ENCODE measurements at regions not wholly inside any gene's neighbourhood (a gene's known extent, or its start where the extent isn't known, plus 50 kb on each side); places are given as distances from the start of the nearest gene placed in this dataset.

DNA sequence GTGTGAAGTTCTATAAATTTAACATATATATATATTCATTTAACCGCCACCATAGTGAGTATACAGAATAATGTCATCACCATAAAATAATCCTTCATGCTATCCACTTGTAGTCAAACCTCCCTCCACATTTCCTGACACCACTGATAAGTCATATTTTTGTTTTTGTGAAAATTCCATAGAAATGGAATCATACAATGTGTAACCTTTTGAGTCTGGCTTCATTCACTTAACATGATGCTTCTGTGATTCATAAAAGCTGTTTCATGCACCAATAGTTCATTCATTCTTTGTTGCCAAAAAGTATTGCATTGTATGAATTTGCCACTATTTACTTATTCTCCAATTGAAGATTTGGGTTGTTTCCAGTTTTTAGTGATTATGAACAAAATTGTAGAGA lies 497.5 kb upstream of the PCDH20 start:
- H3K27ac ChIP-seq (ENCODE audit: low read length), result no peak overlapping the region
- no peak overlapping the region for H3K4me3 ChIP-seq (ENCODE audit: low read length)
- DNase-seq, result no peak
- H3K36me3 ChIP-seq (replicated peaks; ENCODE audit: insufficient read depth, low read length), result no peaks in the 10 kb centered on the region
- H3K4me2 ChIP-seq (ENCODE audit: low read depth, low read length), result no peak overlapping the region
- no peaks in the 10 kb centered on the region for H4K20me1 ChIP-seq (ENCODE audit: insufficient read depth, low read length)
- no peak overlapping the region for H2AFZ ChIP-seq (ENCODE audit: low read length)
- no peaks in the 10 kb centered on the region for H3K4me1 ChIP-seq (ENCODE audit: low read length)
- H3K9me3 ChIP-seq (replicated peaks; ENCODE audit: insufficient read depth, low read length), result no peaks in the 10 kb centered on the region
- no peak overlapping the region for H3K9ac ChIP-seq (ENCODE audit: low read length)
- H3K79me2 ChIP-seq (ENCODE audit: low read length), result no peaks in the 10 kb centered on the region
- no peaks in the 10 kb centered on the region for H3F3A ChIP-seq (ENCODE audit: insufficient read depth, low read length)
- TF ChIP-seq EZH2 (optimal IDR thresholded peaks at IDR 0.05; ENCODE audit: low read depth, low read length), result no peak
- no peak for TF ChIP-seq EZH2phosphoT487 (IDR thresholded peaks at IDR 0.05; ENCODE audit: low read length)
- TF ChIP-seq, protein P1, sequence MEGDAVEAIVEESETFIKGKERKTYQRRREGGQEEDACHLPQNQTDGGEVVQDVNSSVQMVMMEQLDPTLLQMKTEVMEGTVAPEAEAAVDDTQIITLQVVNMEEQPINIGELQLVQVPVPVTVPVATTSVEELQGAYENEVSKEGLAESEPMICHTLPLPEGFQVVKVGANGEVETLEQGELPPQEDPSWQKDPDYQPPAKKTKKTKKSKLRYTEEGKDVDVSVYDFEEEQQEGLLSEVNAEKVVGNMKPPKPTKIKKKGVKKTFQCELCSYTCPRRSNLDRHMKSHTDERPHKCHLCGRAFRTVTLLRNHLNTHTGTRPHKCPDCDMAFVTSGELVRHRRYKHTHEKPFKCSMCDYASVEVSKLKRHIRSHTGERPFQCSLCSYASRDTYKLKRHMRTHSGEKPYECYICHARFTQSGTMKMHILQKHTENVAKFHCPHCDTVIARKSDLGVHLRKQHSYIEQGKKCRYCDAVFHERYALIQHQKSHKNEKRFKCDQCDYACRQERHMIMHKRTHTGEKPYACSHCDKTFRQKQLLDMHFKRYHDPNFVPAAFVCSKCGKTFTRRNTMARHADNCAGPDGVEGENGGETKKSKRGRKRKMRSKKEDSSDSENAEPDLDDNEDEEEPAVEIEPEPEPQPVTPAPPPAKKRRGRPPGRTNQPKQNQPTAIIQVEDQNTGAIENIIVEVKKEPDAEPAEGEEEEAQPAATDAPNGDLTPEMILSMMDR (IDR thresholded peaks at IDR 0.05; ENCODE audit: low read length), result no peak
- no peaks in the 10 kb centered on the region for H3K27me3 ChIP-seq (replicated peaks; ENCODE audit: insufficient read depth, low read length)
- H3K9me2 ChIP-seq (replicated peaks; ENCODE audit: insufficient read depth, low read length), result no peaks in the 10 kb centered on the region

DNA sequence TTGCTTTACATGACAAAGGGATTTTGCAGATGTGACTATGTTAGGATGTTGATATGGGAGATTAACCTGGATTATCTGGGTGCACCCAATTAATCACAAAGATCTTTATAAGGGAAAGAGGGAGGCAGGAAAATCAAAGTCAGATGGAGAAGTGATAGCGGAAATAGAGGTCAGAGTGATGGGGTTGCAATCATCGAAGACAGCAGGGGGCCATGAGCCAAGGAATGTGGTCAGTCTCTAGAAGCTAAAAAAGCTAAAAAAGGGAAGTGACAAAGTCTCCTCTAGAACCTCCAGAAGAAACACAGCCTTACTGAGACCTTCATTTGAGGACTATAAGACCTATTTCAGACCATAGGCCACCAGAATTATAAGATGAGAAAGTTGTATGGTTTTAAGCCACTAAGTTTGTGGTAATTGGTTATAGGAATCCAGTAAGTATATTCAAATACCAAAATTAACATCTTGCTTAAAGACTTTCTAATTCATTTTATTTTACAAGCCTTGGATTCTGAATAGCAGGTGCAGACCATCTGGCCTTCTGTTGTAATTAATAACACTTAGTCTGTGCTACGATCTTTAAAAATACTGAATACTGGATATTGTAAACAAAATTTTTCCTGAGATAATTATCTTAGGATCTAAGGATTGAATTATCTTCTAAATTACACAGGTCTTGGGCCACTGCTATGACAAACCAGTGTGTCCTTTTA lies 493.4 kb upstream of the PCDH20 start:
- Histone ChIP-seq H3K27ac (ENCODE audit: low read length) (no peak overlapping the region), H3K79me2 (ENCODE audit: low read length) (no peaks in the 10 kb centered on the region), H3K36me3 (replicated peaks; ENCODE audit: insufficient read depth, low read length) (no peaks in the 10 kb centered on the region), H3K9me3 (replicated peaks; ENCODE audit: insufficient read depth, low read length) (no peaks in the 10 kb centered on the region), H3K4me3 (ENCODE audit: low read length) (no peak overlapping the region), H3K27me3 (replicated peaks; ENCODE audit: insufficient read depth, low read length) (no peaks in the 10 kb centered on the region), H3K9me2 (replicated peaks; ENCODE audit: insufficient read depth, low read length) (no peaks in the 10 kb centered on the region), H4K20me1 (ENCODE audit: insufficient read depth, low read length) (no peaks in the 10 kb centered on the region), H3K4me2 (ENCODE audit: low read depth, low read length) (no peak overlapping the region), H2AFZ (ENCODE audit: low read length) (no peak overlapping the region), H3K4me1 (ENCODE audit: low read length) (no peaks in the 10 kb centered on the region), H3K9ac (ENCODE audit: low read length) (no peak overlapping the region), H3F3A (ENCODE audit: insufficient read depth, low read length) (no peaks in the 10 kb centered on the region)
- DNase-seq, result no peak
- TF ChIP-seq EZH2phosphoT487 (IDR thresholded peaks at IDR 0.05; ENCODE audit: low read length), result no peak
- TF ChIP-seq EZH2 (optimal IDR thresholded peaks at IDR 0.05; ENCODE audit: low read depth, low read length), result no peak
- TF ChIP-seq, protein P1 (IDR thresholded peaks at IDR 0.05; ENCODE audit: low read length), result no peak

DNA sequence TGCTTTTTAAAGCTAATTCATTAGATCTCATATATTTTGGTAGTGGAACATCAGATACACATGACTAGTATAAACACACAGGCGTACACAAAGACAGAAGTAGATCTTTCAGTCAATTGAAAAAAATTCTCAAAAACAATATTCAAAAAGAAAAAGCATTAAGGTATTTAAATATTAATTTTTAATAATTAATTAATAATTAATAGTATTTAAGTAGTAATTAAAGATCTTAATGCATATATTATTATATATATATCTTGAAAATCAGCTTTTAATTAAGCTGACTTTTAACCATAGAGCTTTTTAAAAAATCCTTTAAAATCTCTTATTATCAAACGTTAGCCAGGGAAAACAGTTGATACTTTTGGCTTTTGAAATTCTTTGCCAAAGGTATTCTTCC lies 489.4 kb upstream of the PCDH20 start:
- Histone ChIP-seq H3K4me3 (ENCODE audit: low read length) (no peak overlapping the region), H3K36me3 (replicated peaks; ENCODE audit: insufficient read depth, low read length) (no peaks in the 10 kb centered on the region), H3K27me3 (replicated peaks; ENCODE audit: insufficient read depth, low read length) (no peaks in the 10 kb centered on the region), H3K9me3 (replicated peaks; ENCODE audit: insufficient read depth, low read length) (no peaks in the 10 kb centered on the region), H3F3A (ENCODE audit: insufficient read depth, low read length) (no peaks in the 10 kb centered on the region), H3K4me2 (ENCODE audit: low read depth, low read length) (no peak overlapping the region), H3K27ac (ENCODE audit: low read length) (no peak overlapping the region), H3K9ac (ENCODE audit: low read length) (no peak overlapping the region), H3K79me2 (ENCODE audit: low read length) (no peaks in the 10 kb centered on the region), H4K20me1 (ENCODE audit: insufficient read depth, low read length) (no peaks in the 10 kb centered on the region), H3K9me2 (replicated peaks; ENCODE audit: insufficient read depth, low read length) (no peaks in the 10 kb centered on the region), H2AFZ (ENCODE audit: low read length) (no peak overlapping the region), H3K4me1 (ENCODE audit: low read length) (no peaks in the 10 kb centered on the region)
- no peak for DNase-seq
- TF ChIP-seq, protein P1 (IDR thresholded peaks at IDR 0.05; ENCODE audit: low read length), result no peak
- no peak for TF ChIP-seq EZH2phosphoT487 (IDR thresholded peaks at IDR 0.05; ENCODE audit: low read length)
- TF ChIP-seq EZH2 (optimal IDR thresholded peaks at IDR 0.05; ENCODE audit: low read depth, low read length), result no peak

Data from MM.1S (cell line).